Kidney epithelial cell (primary cell): ENCODE measurements at regions not wholly inside any gene's neighbourhood (a gene's known extent, or its start where the extent isn't known, plus 50 kb on each side); places are given as distances from the start of the nearest gene placed in this dataset.

Experiments used
- DNase-seq: peaks from one replicate; pipeline ENCODE4 v3.0.0-alpha.2; 2010; ENCODE audit warnings: low read depth
- H3K27me3 ChIP-seq: 2 replicates; pipeline ENCODE4 v1.6.0; 2011; ENCODE audit warnings: low read length; ENCODE audit not compliant: control insufficient read depth, insufficient read depth
- H3K36me3 ChIP-seq: 2 replicates; pipeline ENCODE4 v1.5.1; 2011; ENCODE audit warnings: low read length; ENCODE audit not compliant: control insufficient read depth, insufficient read depth
- H3K4me3 ChIP-seq: 2 replicates; pipeline ENCODE4 v1.5.1; 2011; ENCODE audit warnings: low read depth, mild to moderate bottlenecking, control low read depth, low read length
- CTCF ChIP-seq: IDR thresholded peaks from 2 replicates; pipeline ENCODE4 v1.5.1; 2011; ENCODE audit warnings: mild to moderate bottlenecking, moderate library complexity, low read length, control low read depth, inconsistent platforms; ENCODE audit not compliant: insufficient read depth, poor library complexity, severe bottlenecking

- no peak for TF ChIP-seq CTCF
- H3K27me3 ChIP-seq, result no peaks in the 10 kb centered on the region
- no peak overlapping the region for H3K4me3 ChIP-seq
- no peak for DNase-seq
- H3K36me3 ChIP-seq, result no peaks in the 10 kb centered on the region
These were observed 79.0 kb downstream of the DNAAF9 start for GRCh38 chr20:3328501-3328900.

GRCh38 chr20:3326779-3327521 lies 80.5 kb downstream of the DNAAF9 start:
- DNase-seq, result no peak
- H3K4me3 ChIP-seq, result no peak overlapping the region
- H3K36me3 ChIP-seq, result peaks cover under 1% of the 10 kb centered on the region
- no peak for TF ChIP-seq CTCF
- H3K27me3 ChIP-seq, result no peaks in the 10 kb centered on the region

- H3K27me3 ChIP-seq, result no peaks in the 10 kb centered on the region
These were observed 81.6 kb downstream of the DNAAF9 start for GRCh38 chr20:3325864-3326263.

GRCh38 chr20:3323398-3323797 lies 84.1 kb downstream of the DNAAF9 start:
- peaks cover 2% of the 10 kb centered on the region for H3K36me3 ChIP-seq
- no peaks in the 10 kb centered on the region for H3K27me3 ChIP-seq
- no peak for TF ChIP-seq CTCF
- no peak for DNase-seq
- H3K4me3 ChIP-seq, result no peak overlapping the region

More at GRCh38 chr20:3325864-3326263, 81.6 kb downstream of the DNAAF9 start:
- DNase-seq, result no peak
- Histone ChIP-seq H3K36me3 (peaks cover 2% of the 10 kb centered on the region), H3K4me3 (no peak overlapping the region)
- TF ChIP-seq CTCF, result no peak

GRCh38 chr20:3318226-3318884 lies 79.4 kb upstream of the SLC4A11 start:
- no peak for DNase-seq
- Histone ChIP-seq H3K36me3 (peaks cover 2% of the 10 kb centered on the region), H3K27me3 (no peaks in the 10 kb centered on the region), H3K4me3 (no peak overlapping the region)
- no peak for TF ChIP-seq CTCF
